ENCODE measurements at regions not wholly inside any gene's neighbourhood (a gene's known extent, or its start where the extent isn't known, plus 50 kb on each side); places are given as distances from the start of the nearest gene placed in this dataset.

- Histone ChIP-seq H3K27me3 (ENCODE audit: insufficient read depth, insufficient read length) (peaks cover 9% of the 10 kb centered on the region), H3K9ac (ENCODE audit: insufficient read length, low read depth) (no peak overlapping the region), H3K36me3 (ENCODE audit: insufficient read depth, insufficient read length, low read length) (no peaks in the 10 kb centered on the region), H3K9me3 (ENCODE audit: insufficient read depth, low read length) (no peaks in the 10 kb centered on the region), H3K4me1 (ENCODE audit: insufficient read depth, insufficient read length) (peaks cover 7% of the 10 kb centered on the region), H3K4me3 (ENCODE audit: insufficient read length, low read depth) (no peak overlapping the region)
- DNase-seq (ENCODE audit: low read depth, low spot score): no peak
- no peak for TF ChIP-seq YY1 (IDR thresholded peaks at IDR 0.05; ENCODE audit: insufficient read depth, insufficient read length)
- TF ChIP-seq SUZ12 (IDR thresholded peaks at IDR 0.05; ENCODE audit: extremely low read depth, insufficient read depth, insufficient read length): no peak
- no peak for TF ChIP-seq ZNF274 (IDR thresholded peaks at IDR 0.05; ENCODE audit: low read depth, low read length)
Observed at GRCh38 chr19:31894451-31894850, 451.0 kb upstream of the ZNF507 start.

- H3K9ac ChIP-seq (ENCODE audit: insufficient read length, low read depth): no peak overlapping the region
- no peak overlapping the region for H3K4me3 ChIP-seq (ENCODE audit: insufficient read length, low read depth)
- TF ChIP-seq YY1 (IDR thresholded peaks at IDR 0.05; ENCODE audit: insufficient read depth, insufficient read length) (no peak), ZNF274 (IDR thresholded peaks at IDR 0.05; ENCODE audit: low read depth, low read length) (no peak), SUZ12 (IDR thresholded peaks at IDR 0.05; ENCODE audit: extremely low read depth, insufficient read depth, insufficient read length) (no peak)
- H3K27me3 ChIP-seq (ENCODE audit: insufficient read depth, insufficient read length): peaks cover 9% of the 10 kb centered on the region
- no peaks in the 10 kb centered on the region for H3K9me3 ChIP-seq (ENCODE audit: insufficient read depth, low read length)
- no peak for DNase-seq (ENCODE audit: low read depth, low spot score)
- H3K36me3 ChIP-seq (ENCODE audit: insufficient read depth, insufficient read length, low read length): no peaks in the 10 kb centered on the region
- H3K4me1 ChIP-seq (ENCODE audit: insufficient read depth, insufficient read length): no peaks in the 10 kb centered on the region
Observed at GRCh38 chr19:31897292-31897691, 448.1 kb upstream of the ZNF507 start.

GRCh38 chr19:31900991-31901390 lies 444.4 kb upstream of the ZNF507 start:
- Histone ChIP-seq H3K4me3 (ENCODE audit: insufficient read length, low read depth) (no peak overlapping the region), H3K9me3 (ENCODE audit: insufficient read depth, low read length) (no peaks in the 10 kb centered on the region), H3K9ac (ENCODE audit: insufficient read length, low read depth) (no peak overlapping the region), H3K36me3 (ENCODE audit: insufficient read depth, insufficient read length, low read length) (no peaks in the 10 kb centered on the region), H3K27me3 (ENCODE audit: insufficient read depth, insufficient read length) (no peaks in the 10 kb centered on the region), H3K4me1 (ENCODE audit: insufficient read depth, insufficient read length) (no peaks in the 10 kb centered on the region)
- DNase-seq (ENCODE audit: low read depth, low spot score): no peak
- TF ChIP-seq ZNF274 (IDR thresholded peaks at IDR 0.05; ENCODE audit: low read depth, low read length): no peak
- TF ChIP-seq SUZ12 (IDR thresholded peaks at IDR 0.05; ENCODE audit: extremely low read depth, insufficient read depth, insufficient read length): no peak

GRCh38 chr19:31902821-31903220 lies 442.6 kb upstream of the ZNF507 start:
- no peak for TF ChIP-seq ZNF274 (IDR thresholded peaks at IDR 0.05; ENCODE audit: low read depth, low read length)
- TF ChIP-seq SUZ12 (IDR thresholded peaks at IDR 0.05; ENCODE audit: extremely low read depth, insufficient read depth, insufficient read length): no peak
- TF ChIP-seq YY1 (IDR thresholded peaks at IDR 0.05; ENCODE audit: insufficient read depth, insufficient read length): no peak
- no peak overlapping the region for H3K4me3 ChIP-seq (ENCODE audit: insufficient read length, low read depth)
- H3K36me3 ChIP-seq (ENCODE audit: insufficient read depth, insufficient read length, low read length): no peaks in the 10 kb centered on the region
- H3K9ac ChIP-seq (ENCODE audit: insufficient read length, low read depth): no peak overlapping the region
- H3K9me3 ChIP-seq (ENCODE audit: insufficient read depth, low read length): no peaks in the 10 kb centered on the region
- H3K4me1 ChIP-seq (ENCODE audit: insufficient read depth, insufficient read length): no peaks in the 10 kb centered on the region
- DNase-seq (ENCODE audit: low read depth, low spot score): no peak
- H3K27me3 ChIP-seq (ENCODE audit: insufficient read depth, insufficient read length): no peaks in the 10 kb centered on the region

- no peak for TF ChIP-seq ZNF274 (IDR thresholded peaks at IDR 0.05; ENCODE audit: low read depth, low read length)
- no peaks in the 10 kb centered on the region for H3K36me3 ChIP-seq (ENCODE audit: insufficient read depth, insufficient read length, low read length)
- H3K4me3 ChIP-seq (ENCODE audit: insufficient read length, low read depth): no peak overlapping the region
- no peaks in the 10 kb centered on the region for H3K9me3 ChIP-seq (ENCODE audit: insufficient read depth, low read length)
- no peak for DNase-seq (ENCODE audit: low read depth, low spot score)
- no peaks in the 10 kb centered on the region for H3K4me1 ChIP-seq (ENCODE audit: insufficient read depth, insufficient read length)
- H3K9ac ChIP-seq (ENCODE audit: insufficient read length, low read depth): no peak overlapping the region
- no peaks in the 10 kb centered on the region for H3K27me3 ChIP-seq (ENCODE audit: insufficient read depth, insufficient read length)
Observed at GRCh38 chr19:31903979-31904378, 441.4 kb upstream of the ZNF507 start.

- Histone ChIP-seq H3K4me1 (ENCODE audit: insufficient read depth, insufficient read length) (no peaks in the 10 kb centered on the region), H3K4me3 (ENCODE audit: insufficient read length, low read depth) (no peak overlapping the region), H3K9ac (ENCODE audit: insufficient read length, low read depth) (no peak overlapping the region), H3K27me3 (ENCODE audit: insufficient read depth, insufficient read length) (no peaks in the 10 kb centered on the region), H3K9me3 (ENCODE audit: insufficient read depth, low read length) (no peaks in the 10 kb centered on the region), H3K36me3 (ENCODE audit: insufficient read depth, insufficient read length, low read length) (no peaks in the 10 kb centered on the region)
- TF ChIP-seq ZNF274 (IDR thresholded peaks at IDR 0.05; ENCODE audit: low read depth, low read length): no peak
- no peak for TF ChIP-seq SUZ12 (IDR thresholded peaks at IDR 0.05; ENCODE audit: extremely low read depth, insufficient read depth, insufficient read length)
- no peak for TF ChIP-seq YY1 (IDR thresholded peaks at IDR 0.05; ENCODE audit: insufficient read depth, insufficient read length)
- DNase-seq (ENCODE audit: low read depth, low spot score): no peak
Observed at GRCh38 chr19:31906111-31906871, 439.1 kb upstream of the ZNF507 start.

- Histone ChIP-seq H3K9ac (ENCODE audit: insufficient read length, low read depth) (no peak overlapping the region), H3K27me3 (ENCODE audit: insufficient read depth, insufficient read length) (no peaks in the 10 kb centered on the region), H3K4me3 (ENCODE audit: insufficient read length, low read depth) (no peak overlapping the region), H3K36me3 (ENCODE audit: insufficient read depth, insufficient read length, low read length) (no peaks in the 10 kb centered on the region), H3K9me3 (ENCODE audit: insufficient read depth, low read length) (no peaks in the 10 kb centered on the region), H3K4me1 (ENCODE audit: insufficient read depth, insufficient read length) (no peaks in the 10 kb centered on the region)
- no peak for TF ChIP-seq YY1 (IDR thresholded peaks at IDR 0.05; ENCODE audit: insufficient read depth, insufficient read length)
- TF ChIP-seq SUZ12 (IDR thresholded peaks at IDR 0.05; ENCODE audit: extremely low read depth, insufficient read depth, insufficient read length): no peak
- no peak for TF ChIP-seq ZNF274 (IDR thresholded peaks at IDR 0.05; ENCODE audit: low read depth, low read length)
- DNase-seq (ENCODE audit: low read depth, low spot score): no peak
Observed at GRCh38 chr19:31907661-31908060, 437.7 kb upstream of the ZNF507 start.
